Trophoblast cell (in vitro differentiated cells and primary cell): ENCODE measurements at regions not wholly inside any gene's neighbourhood (a gene's known extent, or its start where the extent isn't known, plus 50 kb on each side); places are given as distances from the start of the nearest gene placed in this dataset.

Experiments
- DNase-seq, 2 donors: peaks; one replicate each; pipeline ENCODE4 v3.0.0-alpha.2; 2016
- H2AFZ ChIP-seq: 2 replicates; pipeline ENCODE4 v1.6.1; 2013; ENCODE audit warnings: low read length, moderate library complexity, mild to moderate bottlenecking; ENCODE audit not compliant: insufficient read depth, poor library complexity
- H2AK5ac ChIP-seq: 2 replicates; pipeline ENCODE4 v1.6.1; 2013; ENCODE audit warnings: mild to moderate bottlenecking, low read length
- H2BK120ac ChIP-seq: 2 replicates; pipeline ENCODE4 v1.6.1; 2013; ENCODE audit warnings: low read length, mild to moderate bottlenecking, moderate library complexity; ENCODE audit not compliant: insufficient read depth, poor library complexity
- H2BK12ac ChIP-seq: 2 replicates; pipeline ENCODE4 v1.6.1; 2013; ENCODE audit warnings: mild to moderate bottlenecking, low read length, moderate library complexity
- H2BK5ac ChIP-seq: 2 replicates; pipeline ENCODE4 v1.6.1; 2013; ENCODE audit warnings: low read length, low read depth, moderate library complexity, mild to moderate bottlenecking; ENCODE audit not compliant: poor library complexity
- H3K14ac ChIP-seq: 2 replicates; pipeline ENCODE4 v1.6.1; 2013; ENCODE audit warnings: mild to moderate bottlenecking, low read length
- H3K18ac ChIP-seq: 2 replicates; pipeline ENCODE4 v1.6.1; 2013; ENCODE audit warnings: mild to moderate bottlenecking, low read length
- H3K23ac ChIP-seq: 2 replicates; pipeline ENCODE4 v1.6.1; 2013; ENCODE audit warnings: low read length
- H3K27ac ChIP-seq: 2 replicates; pipeline ENCODE4 v1.5.1; 2013; ENCODE audit warnings: low read depth, mild to moderate bottlenecking, inconsistent platforms, low read length, moderate library complexity
- H3K27me3 ChIP-seq: 2 replicates; pipeline ENCODE4 v1.6.1; 2013; ENCODE audit warnings: inconsistent platforms, mild to moderate bottlenecking, low read length, moderate library complexity; ENCODE audit not compliant: insufficient read depth
- H3K36me3 ChIP-seq, 2 experiments: 1 replicate in 1 of 2; 2 replicates in 1 of 2; pipeline ENCODE4 v1.6.1; 2013; ENCODE audit warnings: low read length in 2 of 2, mild to moderate bottlenecking in 2 of 2, moderate library complexity in 1 of 2; ENCODE audit not compliant: insufficient read depth in 2 of 2, control insufficient read depth in 1 of 2
- H3K4ac ChIP-seq: 2 replicates; pipeline ENCODE4 v1.6.1; 2013; ENCODE audit warnings: low read depth, mild to moderate bottlenecking, low read length, moderate library complexity
- H3K4me1 ChIP-seq, 2 experiments: 1 replicate in 1 of 2; 2 replicates in 1 of 2; pipeline ENCODE4 v1.6.1; 2013; ENCODE audit warnings: low read length in 2 of 2, mild to moderate bottlenecking in 2 of 2, moderate library complexity in 1 of 2; ENCODE audit not compliant: insufficient read depth in 2 of 2, control insufficient read depth in 1 of 2
- H3K4me2 ChIP-seq: 2 replicates; pipeline ENCODE4 v1.6.1; 2013; ENCODE audit warnings: inconsistent platforms, mild to moderate bottlenecking, low read length, moderate library complexity
- H3K4me3 ChIP-seq: 2 replicates; pipeline ENCODE4 v1.5.1; 2013; ENCODE audit warnings: mild to moderate bottlenecking, low read depth, low read length, inconsistent platforms
- H3K79me1 ChIP-seq: one replicate; pipeline ENCODE4 v1.6.1; 2013; ENCODE audit warnings: low read length
- H3K79me2 ChIP-seq: 2 replicates; pipeline ENCODE4 v1.6.1; 2013; ENCODE audit warnings: low read length, mild to moderate bottlenecking; ENCODE audit not compliant: control insufficient read depth, insufficient read depth, poor library complexity
- H3K9ac ChIP-seq: 2 replicates; pipeline ENCODE4 v1.6.1; 2013; ENCODE audit warnings: mild to moderate bottlenecking, low read length
- H3K9me3 ChIP-seq: 2 replicates; pipeline ENCODE4 v1.6.1; 2013; ENCODE audit warnings: low read depth, mild to moderate bottlenecking, control low read depth, inconsistent platforms, low read length; ENCODE audit not compliant: insufficient read depth
- H4K12ac ChIP-seq: 2 replicates; pipeline ENCODE4 v1.6.1; 2013; ENCODE audit warnings: low read depth, mild to moderate bottlenecking, low read length, moderate library complexity
- H4K8ac ChIP-seq: 2 replicates; pipeline ENCODE4 v1.6.1; 2013; ENCODE audit warnings: low read depth, mild to moderate bottlenecking, low read length, moderate library complexity
- H4K91ac ChIP-seq: one replicate; pipeline ENCODE4 v1.6.1; 2013; ENCODE audit warnings: low read depth, mild to moderate bottlenecking, low read length, moderate library complexity
- WGBS: extraction: QIAGEN DNeasy Blood & Tissue Kit; methylation state at CpG from one replicate; pipeline ENCODE4 v1.1.7; 2013; ENCODE audit warnings: missing lambda C conversion rate; ENCODE audit not compliant: insufficient read length, insufficient coverage; ENCODE audit errors: extremely low coverage; 5-methylcytosine and 5-hydroxymethylcytosine counted together

GRCh38 chr13:92938486-92939020, 288.1 kb upstream of the GPC6 start:
- no peak for DNase-seq
- Histone ChIP-seq H3K79me1 (no peaks in the 10 kb centered on the region), H3K9ac (no peak overlapping the region), H3K18ac (no peak overlapping the region), H2AK5ac (no peak overlapping the region), H3K4me1 (no peaks in the 10 kb centered on the region), H3K27me3 (no peaks in the 10 kb centered on the region), H4K8ac (no peak overlapping the region), H4K91ac (no peak overlapping the region), H4K12ac (no peak overlapping the region), H3K27ac (no peak overlapping the region), H2BK12ac (no peak overlapping the region), H2BK120ac (no peak overlapping the region), H3K4ac (no peak overlapping the region), H3K9me3 (no peaks in the 10 kb centered on the region), H3K79me2 (no peaks in the 10 kb centered on the region), H3K4me2 (no peak overlapping the region), H3K4me3 (no peak overlapping the region), H3K14ac (no peak overlapping the region), H2BK5ac (no peak overlapping the region), H2AFZ (no peak overlapping the region), H3K23ac (no peak overlapping the region), H3K36me3 (no peaks in the 10 kb centered on the region)
- no CpG with 5 or more reads among the region's 8 CpGs for WGBS

GRCh38 chr13:92941167-92941566, 285.4 kb upstream of the GPC6 start:
- H3K18ac ChIP-seq, result no peak overlapping the region
- no peak overlapping the region for H3K14ac ChIP-seq
- H3K23ac ChIP-seq, result no peak overlapping the region
- no peaks in the 10 kb centered on the region for H3K79me2 ChIP-seq
- H3K27me3 ChIP-seq, result no peaks in the 10 kb centered on the region
- H2BK120ac ChIP-seq, result no peak overlapping the region
- H3K4me3 ChIP-seq, result no peak overlapping the region
- no peak overlapping the region for H4K91ac ChIP-seq
- no peak overlapping the region for H2AK5ac ChIP-seq
- no peak overlapping the region for H4K12ac ChIP-seq
- H2BK12ac ChIP-seq, result no peak overlapping the region
- H2BK5ac ChIP-seq, result no peak overlapping the region
- no peak overlapping the region for H3K4me2 ChIP-seq
- no peak overlapping the region for H4K8ac ChIP-seq
- no peaks in the 10 kb centered on the region for H3K9me3 ChIP-seq
- DNase-seq, result no peak
- H3K36me3 ChIP-seq, result no peaks in the 10 kb centered on the region
- H3K27ac ChIP-seq, result no peak overlapping the region
- H3K79me1 ChIP-seq, result no peaks in the 10 kb centered on the region
- H3K9ac ChIP-seq, result no peak overlapping the region
- no peak overlapping the region for H2AFZ ChIP-seq
- H3K4me1 ChIP-seq, result no peaks in the 10 kb centered on the region
- H3K4ac ChIP-seq, result no peak overlapping the region

- no peak overlapping the region for H4K8ac ChIP-seq
- H2BK120ac ChIP-seq, result no peak overlapping the region
- H3K9me3 ChIP-seq, result no peaks in the 10 kb centered on the region
- no peaks in the 10 kb centered on the region for H3K79me2 ChIP-seq
- no peak overlapping the region for H3K9ac ChIP-seq
- no peak overlapping the region for H3K4me3 ChIP-seq
- H4K12ac ChIP-seq, result no peak overlapping the region
- H2AK5ac ChIP-seq, result no peak overlapping the region
- no peaks in the 10 kb centered on the region for H3K79me1 ChIP-seq
- no peak overlapping the region for H3K4me2 ChIP-seq
- no peak overlapping the region for H2BK5ac ChIP-seq
- no peak overlapping the region for H3K27ac ChIP-seq
- no CpG with 5 or more reads among the region's 2 CpGs for WGBS
- no peak overlapping the region for H4K91ac ChIP-seq
- no peak overlapping the region for H3K18ac ChIP-seq
- no peak overlapping the region for H2BK12ac ChIP-seq
- no peaks in the 10 kb centered on the region for H3K4me1 ChIP-seq
- DNase-seq, result no peak
- no peaks in the 10 kb centered on the region for H3K36me3 ChIP-seq
- no peak overlapping the region for H2AFZ ChIP-seq
- no peak overlapping the region for H3K4ac ChIP-seq
- H3K14ac ChIP-seq, result no peak overlapping the region
- no peaks in the 10 kb centered on the region for H3K27me3 ChIP-seq
- no peak overlapping the region for H3K23ac ChIP-seq
Measured at GRCh38 chr13:92947770-92948434, 278.7 kb upstream of the GPC6 start.

GRCh38 chr13:92950771-92951170, 275.8 kb upstream of the GPC6 start:
- H2BK12ac ChIP-seq, result no peak overlapping the region
- no peak overlapping the region for H3K4ac ChIP-seq
- H4K91ac ChIP-seq, result no peak overlapping the region
- H2BK120ac ChIP-seq, result no peak overlapping the region
- H4K12ac ChIP-seq, result no peak overlapping the region
- H3K27ac ChIP-seq, result no peak overlapping the region
- no peak overlapping the region for H3K9ac ChIP-seq
- H2AK5ac ChIP-seq, result no peak overlapping the region
- H3K27me3 ChIP-seq, result no peaks in the 10 kb centered on the region
- H3K4me3 ChIP-seq, result no peak overlapping the region
- WGBS, result no CpG with 5 or more reads among the region's 2 CpGs
- no peak overlapping the region for H3K18ac ChIP-seq
- no peak overlapping the region for H2AFZ ChIP-seq
- no peak overlapping the region for H2BK5ac ChIP-seq
- H3K79me2 ChIP-seq, result no peaks in the 10 kb centered on the region
- no peak overlapping the region for H3K4me2 ChIP-seq
- no peaks in the 10 kb centered on the region for H3K79me1 ChIP-seq
- H4K8ac ChIP-seq, result no peak overlapping the region
- no peak overlapping the region for H3K14ac ChIP-seq
- DNase-seq, result no peak
- no peaks in the 10 kb centered on the region for H3K36me3 ChIP-seq
- no peak overlapping the region for H3K23ac ChIP-seq
- no peaks in the 10 kb centered on the region for H3K4me1 ChIP-seq
- H3K9me3 ChIP-seq, result no peaks in the 10 kb centered on the region
